Tongue (tissue), 1 donor: ENCODE measurements at regions not wholly inside any gene's neighbourhood (a gene's known extent, or its start where the extent isn't known, plus 50 kb on each side); places are given as distances from the start of the nearest gene placed in this dataset.
"Not testable (repeated sequence)": the region's sequence is repeated elsewhere in the genome, so short reads cannot be mapped to it uniquely, and the experiment has no call there.

Source experiments
- DNase-seq: peaks from one replicate; pipeline ENCODE4 v3.0.0-alpha.2; 2015

- peak; percentile 92 for DNase-seq
Measured at GRCh38 chr18:57881818-57882413, 78.8 kb upstream of the ATP8B1 start.

- DNase-seq: not testable (repeated sequence)
Measured at GRCh38 chr18:57879924-57880323, 76.8 kb upstream of the ATP8B1 start.

- DNase-seq: no peak
Measured at GRCh38 chr18:57869221-57869620, 66.1 kb upstream of the ATP8B1 start.

DNA sequence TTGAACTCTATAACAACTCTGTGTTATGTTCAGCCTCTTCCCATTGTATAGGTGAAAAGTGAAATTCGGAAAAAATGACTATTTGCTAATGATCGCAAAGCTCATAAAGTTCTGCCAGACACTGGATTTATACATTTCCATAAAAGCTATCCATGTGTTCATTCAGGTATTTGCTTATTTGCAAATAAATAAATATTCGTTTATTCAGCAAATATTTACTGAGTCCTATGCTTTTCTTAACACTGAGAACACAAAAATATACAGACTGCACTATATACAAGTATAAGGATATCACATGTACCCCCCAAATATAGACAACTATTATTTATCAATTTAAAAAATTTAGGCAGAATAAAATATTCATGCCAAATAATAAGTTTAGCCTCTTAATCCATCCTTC lies 63.2 kb upstream of the ATP8B1 start:
- no peak for DNase-seq

DNA sequence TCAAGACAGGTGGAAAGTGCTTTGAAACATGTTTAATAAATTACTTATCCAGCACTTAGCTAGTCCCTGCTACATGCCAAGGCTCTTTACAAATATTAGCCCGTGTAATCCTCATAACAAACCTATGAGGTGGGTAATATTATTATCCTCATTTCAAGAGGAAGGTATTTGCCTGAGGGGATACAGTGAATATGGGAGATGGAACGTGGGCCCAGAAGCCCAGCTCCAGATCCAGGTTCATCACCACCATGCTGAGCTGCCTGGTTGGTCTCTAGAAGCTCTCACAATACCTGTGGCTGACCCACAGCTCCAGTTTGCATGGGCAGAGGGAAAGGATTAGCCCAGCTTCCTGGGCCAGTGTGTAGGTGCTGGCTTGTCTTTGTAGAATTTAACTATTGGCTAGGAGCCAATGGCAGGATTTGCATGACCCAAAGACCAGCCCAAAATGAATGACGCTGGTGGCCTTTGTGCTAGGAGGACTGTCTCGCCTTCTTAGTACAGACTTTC lies 61.6 kb upstream of the ATP8B1 start:
- DNase-seq: no peak

DNA sequence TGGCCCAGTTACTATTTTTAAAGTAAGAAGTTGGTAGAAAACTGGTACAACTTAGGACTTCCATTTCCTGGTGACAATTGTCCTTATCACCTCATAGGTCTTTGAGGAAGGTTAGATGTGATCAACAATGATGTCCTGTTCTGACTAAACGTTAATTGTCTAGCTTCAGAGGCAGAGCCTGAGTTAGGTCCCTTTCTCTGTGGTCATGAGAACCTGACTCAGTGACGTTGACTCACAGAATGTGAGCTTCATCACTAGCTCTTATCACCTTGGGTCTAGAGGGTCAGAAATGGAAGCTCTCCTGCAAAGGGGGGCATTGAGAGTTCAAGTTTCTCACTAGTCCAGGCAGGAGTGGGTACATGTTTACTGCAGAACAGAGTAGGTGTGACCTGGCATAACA lies 60.6 kb upstream of the ATP8B1 start:
- no peak for DNase-seq

GRCh38 chr18:57859314-57859713 lies 56.2 kb upstream of the ATP8B1 start:
- DNase-seq: no peak

DNA sequence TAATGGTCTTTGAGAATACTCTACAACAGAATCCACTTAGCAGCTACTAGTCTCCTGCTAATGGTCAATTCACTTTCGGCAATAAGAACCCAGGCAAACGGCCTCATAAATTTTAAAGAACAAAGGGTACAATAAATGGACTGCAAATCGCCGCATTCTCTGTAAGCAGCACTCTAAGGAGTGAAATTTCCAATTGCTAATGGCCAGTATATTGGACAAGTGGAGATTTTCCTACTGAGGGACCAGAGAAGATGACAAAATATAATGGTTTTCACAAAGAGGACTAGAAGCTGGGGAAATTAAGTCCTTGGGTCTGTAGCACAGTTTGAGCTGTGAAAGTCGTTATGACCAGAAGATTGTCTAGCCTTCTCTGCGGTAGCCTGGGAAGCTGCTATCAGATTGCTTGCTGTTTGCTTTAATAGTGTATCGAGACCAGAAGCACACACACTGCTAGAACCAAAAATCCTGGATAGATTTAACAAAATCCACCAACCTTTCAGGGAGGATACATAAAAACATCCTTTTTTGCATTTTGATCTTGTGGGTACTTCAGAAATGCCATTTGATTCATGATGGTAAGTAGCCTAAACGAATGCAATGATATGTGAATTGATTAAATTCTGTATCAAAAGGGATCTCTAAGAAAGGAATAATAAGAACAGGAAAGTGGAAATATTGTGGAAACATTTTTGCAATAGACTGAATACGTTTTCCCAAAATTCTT lies 53.6 kb upstream of the ATP8B1 start:
- no peak for DNase-seq

GRCh38 chr18:57856128-57856527 lies 53.0 kb upstream of the ATP8B1 start:
- no peak for DNase-seq

DNA sequence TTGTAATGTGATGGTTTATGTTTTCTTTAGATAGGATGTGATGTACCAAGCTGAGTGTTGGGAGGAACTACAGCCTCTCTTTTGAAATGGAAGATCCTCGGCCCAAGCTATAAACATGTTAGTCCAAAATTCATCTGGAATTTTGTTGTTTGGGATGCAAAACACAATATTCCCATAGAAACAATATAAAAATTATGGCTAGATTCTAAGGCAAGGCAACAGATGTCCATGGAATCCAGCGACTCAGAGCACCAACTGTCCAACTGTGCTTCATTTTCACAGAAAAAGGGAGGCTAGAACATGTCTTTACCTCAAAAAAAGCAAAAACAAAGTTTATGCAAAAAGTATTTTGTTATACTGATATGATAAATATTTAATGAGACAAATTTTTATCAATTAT lies 52.4 kb upstream of the ATP8B1 start:
- no peak for DNase-seq

GRCh38 chr18:57854726-57855125 lies 51.6 kb upstream of the ATP8B1 start:
- DNase-seq: no peak

DNA sequence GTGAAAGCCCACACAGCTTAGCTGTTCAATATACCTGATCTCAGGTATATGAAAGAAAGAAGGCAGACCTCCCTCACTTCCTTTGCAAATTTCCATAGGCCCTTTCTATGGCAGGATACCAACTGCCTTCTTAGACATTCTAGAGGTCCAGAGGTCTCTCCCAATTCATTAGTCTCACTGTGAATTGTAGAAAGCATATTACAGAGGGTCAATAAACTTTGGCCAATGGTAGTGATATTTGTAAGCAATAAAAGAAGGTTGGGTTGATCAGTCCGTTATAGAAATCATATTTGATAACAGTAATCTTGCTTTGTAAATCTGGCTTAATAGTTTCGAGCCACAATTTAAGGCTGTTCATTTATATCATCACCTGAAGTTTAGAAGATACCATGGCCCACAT lies 50.7 kb upstream of the ATP8B1 start:
- no peak for DNase-seq

DNA sequence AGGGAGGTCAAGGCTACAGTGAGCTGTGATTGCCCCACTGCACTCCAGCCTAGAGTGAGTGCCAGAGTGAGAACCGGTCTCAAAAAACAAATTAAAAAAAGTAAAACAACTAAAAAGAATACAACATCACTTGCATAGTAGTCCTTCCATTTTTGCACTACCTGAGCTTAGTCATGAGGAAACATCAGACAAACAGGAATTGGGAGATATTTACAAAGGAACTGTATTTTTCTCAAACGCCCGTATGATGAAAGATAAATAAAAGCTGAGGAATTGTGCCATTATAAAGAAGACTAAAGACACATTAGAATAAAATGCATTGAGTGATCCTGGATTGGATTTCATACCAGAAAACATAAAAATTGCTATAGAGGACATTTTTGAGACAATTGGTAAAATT lies 50.0 kb upstream of the ATP8B1 start:
- no peak for DNase-seq
